HG03565 (cell line): ENCODE measurements at regions not wholly inside any gene's neighbourhood (a gene's known extent, or its start where the extent isn't known, plus 50 kb on each side); places are given as distances from the start of the nearest gene placed in this dataset.
"Not testable (repeated sequence)": the region's sequence is repeated elsewhere in the genome, so short reads cannot be mapped to it uniquely, and the experiment has no call there.

Source experiments
- ATAC-seq: cut with Tn5 transposase; IDR thresholded peaks from one replicate; pipeline ENCODE4 v1.9.1; 2021; ENCODE audit warnings: mild to moderate bottlenecking, moderate library complexity; ENCODE audit not compliant: unreplicated experiment

DNA sequence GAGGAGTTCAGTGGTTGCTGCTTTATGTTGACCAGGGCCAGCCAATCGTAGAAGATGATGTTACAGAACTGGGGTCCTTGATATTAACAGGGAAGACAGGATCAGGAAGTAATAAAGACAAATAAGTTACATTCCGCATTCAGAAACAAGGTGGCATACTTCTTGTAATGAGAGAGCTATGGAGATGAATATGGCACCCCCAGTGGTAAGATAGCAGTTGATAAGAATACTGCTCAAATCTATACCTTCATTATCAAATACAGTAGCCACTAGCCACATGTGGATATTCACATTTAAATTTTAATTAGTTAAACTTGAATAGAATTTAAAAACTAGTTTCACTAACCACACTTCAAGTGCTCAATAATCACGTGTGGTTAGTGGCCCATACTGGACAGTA is 290.4 kb upstream of the RBMS1 start:
- ATAC-seq = no peak

- no peak for ATAC-seq
Observed at GRCh38 chr2:160790738-160791137, 297.1 kb upstream of the RBMS1 start.

GRCh38 chr2:160791884-160792283 is 298.3 kb upstream of the RBMS1 start:
- ATAC-seq = no peak

GRCh38 chr2:160792837-160793236 is 299.2 kb upstream of the RBMS1 start:
- no peak for ATAC-seq

DNA sequence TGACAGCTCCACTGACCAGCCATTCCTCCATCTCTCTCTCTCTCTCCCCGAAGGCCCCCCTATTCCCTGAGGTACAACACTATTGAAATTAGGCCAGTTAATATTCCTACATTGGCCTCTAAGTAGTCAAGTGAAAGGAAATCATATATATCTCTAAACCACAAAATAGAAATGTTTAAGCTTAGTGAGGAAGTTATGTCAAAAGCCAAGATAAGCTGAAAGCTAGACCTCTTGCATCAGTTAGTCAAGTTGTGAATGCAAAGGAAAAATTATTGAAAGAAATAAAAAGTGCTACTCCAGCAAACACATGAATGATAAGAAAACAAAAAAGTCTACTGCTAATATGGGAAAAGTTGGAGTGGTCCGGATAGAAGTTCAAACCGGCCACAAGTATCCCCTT is 301.3 kb upstream of the RBMS1 start:
- ATAC-seq = no peak

GRCh38 chr2:160803881-160804280 is 310.3 kb upstream of the RBMS1 start:
- ATAC-seq = no peak

- no peak for ATAC-seq
Observed at GRCh38 chr2:160810406-160810805, 316.8 kb upstream of the RBMS1 start.

DNA sequence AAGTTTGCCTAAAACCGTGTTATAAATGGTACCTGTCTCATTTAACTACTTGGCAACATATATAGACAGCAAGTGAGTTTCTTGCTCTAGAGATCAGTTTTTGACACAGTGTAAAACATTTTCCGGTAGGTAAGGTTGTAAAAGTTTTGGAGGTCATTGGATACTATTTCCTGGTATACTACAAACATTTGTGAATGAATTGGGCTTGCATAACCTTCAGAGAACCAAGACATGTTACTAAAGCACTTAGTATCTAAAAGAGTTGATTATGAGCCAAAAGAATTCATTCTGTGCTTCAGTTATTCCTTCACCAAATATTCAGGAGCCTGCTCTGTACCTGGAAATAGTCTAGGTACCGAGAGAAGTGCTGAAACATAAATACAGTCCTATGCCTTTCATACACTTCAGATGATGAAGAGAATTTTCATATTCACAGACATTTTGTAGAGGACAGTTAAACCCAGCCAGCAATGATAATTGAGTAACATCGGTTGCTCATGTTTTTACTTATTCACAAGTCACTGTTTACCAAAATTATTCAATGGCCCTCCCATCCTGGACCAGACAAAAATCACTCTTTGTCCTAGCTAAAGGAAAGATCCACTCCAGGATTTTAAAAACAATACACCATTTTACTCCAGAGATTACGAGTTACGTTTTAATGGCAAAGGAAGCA is 319.4 kb upstream of the RBMS1 start:
- no peak for ATAC-seq

DNA sequence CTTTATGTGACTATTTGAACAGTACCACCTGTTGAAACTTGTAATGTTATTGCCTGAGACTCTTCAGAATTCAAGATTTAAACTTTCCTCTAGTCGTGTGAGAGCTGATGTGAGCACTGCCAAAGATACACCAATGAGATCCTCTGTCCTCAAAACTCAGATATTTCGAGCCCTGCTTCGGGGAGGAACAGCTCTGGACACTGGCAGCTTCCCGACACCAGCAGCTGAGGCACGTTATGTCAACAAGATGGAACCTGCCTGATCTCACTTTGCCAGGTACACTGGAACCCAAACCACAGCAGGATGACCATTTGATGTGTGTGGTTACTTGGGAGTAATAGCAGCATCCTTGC is 319.9 kb upstream of the RBMS1 start:
- no peak for ATAC-seq

DNA sequence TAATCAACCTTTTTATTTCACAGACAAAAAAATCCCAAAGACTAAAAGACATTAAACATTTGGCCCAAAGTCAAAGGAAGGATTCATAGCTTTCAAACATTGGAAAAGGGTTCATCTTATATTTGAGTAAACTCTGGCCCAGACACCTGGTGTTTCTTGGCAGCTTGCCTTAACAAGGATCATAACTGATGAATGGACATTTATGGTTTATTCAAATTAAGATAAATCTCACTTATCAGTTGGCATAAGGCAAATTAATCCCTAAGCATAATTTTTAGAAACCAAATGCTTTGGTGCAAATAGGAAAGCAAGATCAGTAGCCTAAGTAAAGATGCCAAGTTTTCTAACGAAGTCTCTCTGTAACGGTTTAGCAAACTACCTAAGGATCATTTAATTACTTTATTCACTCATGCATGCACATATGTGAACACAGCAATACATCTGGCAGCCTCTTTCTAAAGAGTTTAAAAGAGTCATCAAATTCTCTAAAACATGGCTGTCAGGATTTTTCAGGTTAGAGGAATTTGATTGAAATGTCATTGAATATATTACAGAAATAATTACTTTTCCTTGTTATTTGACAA is 323.4 kb upstream of the RBMS1 start:
- ATAC-seq = no peak

GRCh38 chr2:160820691-160821090 is 327.1 kb upstream of the RBMS1 start:
- no peak for ATAC-seq

DNA sequence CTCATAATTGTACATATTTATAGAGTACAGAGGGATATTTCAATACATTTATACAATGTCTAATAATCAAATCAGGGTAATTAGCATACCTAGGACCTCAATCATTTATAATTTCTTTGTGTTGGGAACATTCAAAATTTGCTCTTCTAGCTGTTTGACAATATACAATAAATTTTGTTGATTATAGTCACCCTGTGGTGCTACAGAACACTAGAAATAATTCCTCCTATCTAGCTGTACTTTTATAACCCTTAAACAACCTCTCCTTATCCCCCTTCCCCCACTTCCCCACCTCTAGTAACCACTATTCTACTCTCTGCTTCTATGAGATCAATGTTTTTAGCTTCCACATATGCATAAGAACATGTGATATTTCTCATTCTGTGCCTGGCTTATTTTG is 328.4 kb upstream of the RBMS1 start:
- no peak for ATAC-seq

- ATAC-seq = no peak
Observed at GRCh38 chr2:160825433-160825832, 331.8 kb upstream of the RBMS1 start.

DNA sequence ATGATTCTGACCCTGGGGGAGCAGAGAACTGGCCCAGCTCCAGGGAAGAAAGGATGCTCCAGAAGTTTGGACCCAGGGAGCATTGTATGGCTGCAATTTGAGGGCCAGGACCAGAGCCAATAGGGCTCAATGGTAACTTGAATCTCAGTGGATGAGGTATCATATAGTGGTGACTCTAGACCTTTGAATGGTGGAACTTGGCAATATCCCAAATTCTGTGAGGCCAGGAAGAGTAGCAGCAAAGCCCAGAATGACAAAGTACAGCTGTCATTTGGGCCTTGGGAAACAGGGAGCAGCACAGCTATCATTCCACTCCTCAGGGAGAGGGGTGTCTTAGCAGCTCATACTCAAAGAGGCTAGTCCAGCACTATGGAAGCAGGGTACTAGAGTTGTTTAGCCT is 332.9 kb upstream of the RBMS1 start:
- ATAC-seq = no peak

DNA sequence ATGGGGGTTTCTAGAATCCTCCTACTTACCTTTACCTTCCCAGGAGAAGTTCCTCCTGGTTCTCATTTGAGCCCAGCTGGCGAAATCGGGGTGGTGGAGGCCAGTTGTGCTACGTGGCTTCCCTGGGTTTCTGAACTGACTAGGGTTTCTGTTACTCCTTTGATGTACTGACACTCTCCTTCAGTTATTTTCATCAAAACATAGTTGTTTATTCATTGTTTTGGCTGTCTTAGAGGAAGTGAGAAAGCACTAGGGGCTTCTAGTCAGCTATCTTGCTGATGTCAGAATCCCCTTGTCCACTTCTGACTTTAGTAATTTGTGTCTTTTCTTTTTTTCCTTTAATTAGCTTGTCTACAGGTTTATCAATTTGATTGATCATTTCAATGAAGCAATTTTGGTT is 332.2 kb upstream of the TANK start:
- no peak for ATAC-seq

DNA sequence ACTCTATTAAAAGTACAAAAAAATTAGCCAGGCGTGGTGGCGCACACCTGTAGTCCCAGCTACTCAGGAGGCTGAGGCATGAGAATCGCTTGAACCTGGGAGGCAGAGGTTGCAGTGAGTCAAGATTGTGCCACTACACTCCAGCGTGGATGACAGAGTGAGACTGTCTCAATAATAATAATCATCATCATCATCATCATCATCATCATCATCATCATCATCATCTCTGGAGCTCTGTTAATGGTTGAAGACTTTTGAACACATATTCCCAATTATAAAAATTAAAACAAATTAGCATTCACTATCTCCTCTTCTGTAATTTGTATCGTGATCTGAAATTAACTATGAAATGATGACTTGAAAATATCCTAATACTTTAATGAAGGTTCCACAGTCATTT is 327.8 kb upstream of the TANK start:
- not testable (repeated sequence) for ATAC-seq

DNA sequence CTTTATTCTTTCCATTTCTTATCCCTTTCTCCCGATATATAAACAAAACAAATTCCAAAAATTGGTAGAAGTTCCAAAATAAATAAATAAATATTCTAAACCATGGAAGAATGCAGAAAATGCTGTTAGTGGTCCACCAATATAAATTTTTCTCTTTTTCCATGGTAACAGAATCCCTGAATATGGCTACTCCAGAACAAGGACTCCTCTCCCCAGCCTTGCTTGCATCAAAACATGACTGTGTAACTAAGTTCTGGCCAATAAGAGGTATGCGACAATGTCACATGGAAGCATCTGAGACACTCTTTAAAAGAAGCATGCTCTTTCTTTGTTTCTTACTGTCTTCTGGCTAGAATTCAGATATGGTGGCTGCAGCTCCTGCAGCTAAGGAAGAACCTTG is 325.1 kb upstream of the TANK start:
- ATAC-seq = no peak

DNA sequence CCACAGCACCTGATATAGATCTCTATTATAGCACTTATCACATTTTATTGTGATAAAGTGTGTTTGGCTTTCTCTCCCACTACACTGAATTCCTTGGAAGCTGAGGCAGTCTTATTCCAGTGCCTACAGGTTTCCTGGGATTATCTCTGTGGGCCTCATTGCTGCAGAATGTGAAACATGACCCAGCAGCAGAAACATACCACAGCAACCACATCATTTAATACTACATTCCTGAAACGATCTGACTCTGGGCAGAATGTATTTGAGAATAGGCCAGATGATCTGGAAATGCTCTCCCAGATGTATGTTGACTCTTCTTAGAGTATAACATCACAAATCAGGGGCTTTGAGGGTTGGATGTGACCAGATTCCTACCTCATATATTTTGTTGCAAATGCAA is 323.5 kb upstream of the TANK start:
- ATAC-seq = no peak

DNA sequence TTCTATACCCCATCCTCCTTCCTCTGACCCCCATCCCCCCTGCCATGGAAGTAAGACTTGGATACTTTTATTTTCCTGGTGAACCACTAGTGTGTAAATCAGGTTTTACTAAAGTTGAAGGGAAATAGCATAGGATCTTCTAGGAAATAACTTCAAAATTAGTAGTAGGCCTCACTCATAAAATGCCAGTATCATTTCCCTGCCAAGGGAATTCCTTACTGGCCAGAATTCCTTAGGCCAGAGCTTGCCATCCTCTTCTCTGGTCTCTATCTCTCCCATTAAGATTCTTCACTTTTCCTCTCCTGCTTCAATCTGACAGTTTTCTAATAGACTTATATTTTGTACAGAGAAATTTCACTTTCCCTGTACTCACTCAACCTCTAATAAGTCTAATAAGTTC is 322.8 kb upstream of the TANK start:
- no peak for ATAC-seq

GRCh38 chr2:160838147-160838546 is 322.1 kb upstream of the TANK start:
- ATAC-seq = no peak

DNA sequence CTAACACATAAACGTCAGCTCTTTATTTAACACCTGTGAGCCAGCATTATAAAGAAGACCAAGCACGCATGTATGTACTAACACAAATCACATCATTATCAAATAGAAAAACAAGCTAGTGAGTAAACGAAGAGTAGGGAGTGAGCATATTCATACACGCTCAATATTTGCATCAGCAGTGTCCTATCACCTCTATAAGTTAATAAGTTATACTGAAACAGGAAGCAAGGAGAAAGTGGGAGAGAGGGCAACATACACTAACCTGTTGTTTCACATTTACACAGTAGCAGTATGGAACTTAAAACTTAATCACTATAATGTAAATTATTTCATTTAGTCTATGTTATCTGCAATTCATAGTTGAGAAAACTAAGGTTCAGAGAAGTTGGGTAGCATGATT is 321.5 kb upstream of the TANK start:
- ATAC-seq = no peak

DNA sequence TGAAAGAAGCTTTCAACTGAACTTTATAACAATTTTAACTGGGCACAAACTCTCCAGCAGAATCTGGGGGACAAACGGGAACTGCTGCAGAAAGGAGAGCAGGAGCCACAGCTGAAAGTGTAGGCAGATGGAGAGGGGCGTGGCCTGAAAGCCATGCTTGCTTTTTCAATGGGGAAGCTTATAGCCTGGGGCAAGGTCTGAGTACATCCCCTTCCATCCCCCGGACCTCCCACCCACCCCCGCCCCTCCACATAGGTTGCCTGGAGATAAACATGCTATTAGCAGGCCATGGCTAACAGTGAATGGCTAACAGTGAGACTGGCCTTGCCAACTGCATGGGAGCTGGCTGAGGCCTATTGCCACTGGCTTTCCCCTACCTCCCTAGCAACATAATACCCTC is 317.9 kb upstream of the TANK start:
- no peak for ATAC-seq

DNA sequence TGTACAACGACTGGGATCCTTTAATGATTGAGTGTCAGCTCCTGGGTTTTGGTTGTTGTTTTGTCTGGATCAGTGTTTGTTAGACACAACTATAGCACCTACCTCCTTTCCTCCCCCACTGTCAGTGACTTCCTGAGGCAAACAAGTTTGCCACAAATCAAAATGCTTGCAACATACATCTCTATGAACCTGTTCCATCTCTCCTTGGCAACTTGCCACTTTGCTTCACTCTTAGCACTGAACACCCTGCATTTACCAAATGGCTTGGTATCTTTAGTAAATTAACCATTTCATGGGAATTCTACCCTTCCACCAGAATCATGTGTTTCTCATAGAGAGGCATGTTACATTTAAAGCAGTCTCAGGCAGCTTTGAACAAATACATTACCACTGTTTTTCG is 301.1 kb upstream of the TANK start:
- ATAC-seq = no peak
